HEK293T (cell line): ENCODE measurements at regions not wholly inside any gene's neighbourhood (a gene's known extent, or its start where the extent isn't known, plus 50 kb on each side); places are given as distances from the start of the nearest gene placed in this dataset.

Experiments
- CTCF ChIA-PET: fragments of 350-600 bp; formaldehyde crosslinking; extraction: SDS; loops from one replicate; lab custom pipeline; 2021; ENCODE audit warnings: antibody characterized with exemption, inconsistent platforms; lab: Yijun Ruan, JAX
- POLR2A ChIA-PET: fragments of 350-600 bp; formaldehyde crosslinking; extraction: SDS; loops from one replicate; lab custom pipeline; 2020; ENCODE audit warnings: antibody characterized with exemption, inconsistent platforms; lab: Yijun Ruan, JAX
- DNase-seq: peaks from one replicate; pipeline ENCODE4 v3.0.0; 2012; ENCODE audit warnings: mixed read lengths; ENCODE audit errors: extremely low spot score
- ARNT ChIP-seq: fragments of 450-650 bp; IDR thresholded peaks from 2 replicates; pipeline ENCODE4 v1.6.1; 2017; ENCODE audit warnings: mild to moderate bottlenecking
- BHLHE40 ChIP-seq: fragments of 450-650 bp; IDR thresholded peaks from 2 replicates; pipeline ENCODE4 v1.6.1; 2016; ENCODE audit warnings: mild to moderate bottlenecking, moderate library complexity, borderline replicate concordance
- CTBP1 ChIP-seq: fragments of 450-650 bp; IDR thresholded peaks from 2 replicates; pipeline ENCODE4 v1.6.1; 2016; ENCODE audit warnings: borderline replicate concordance
- ELF4 ChIP-seq: fragments of 450-650 bp; IDR thresholded peaks from 2 replicates; pipeline ENCODE4 v1.6.1; 2017; ENCODE audit warnings: antibody characterized with exemption
- FOXA1 ChIP-seq: fragments of 450-650 bp; IDR thresholded peaks from 2 replicates; pipeline ENCODE4 v1.6.1; 2016; ENCODE audit warnings: mild to moderate bottlenecking
- FOXK2 ChIP-seq: fragments of 450-650 bp; IDR thresholded peaks from 2 replicates; pipeline ENCODE4 v1.6.1; 2016; ENCODE audit warnings: mild to moderate bottlenecking
- FOXM1 ChIP-seq: fragments of 450-650 bp; IDR thresholded peaks from 2 replicates; pipeline ENCODE4 v1.6.1; 2017; ENCODE audit warnings: mild to moderate bottlenecking, borderline replicate concordance
- HDGF ChIP-seq: fragments of 450-650 bp; IDR thresholded peaks from 2 replicates; pipeline ENCODE4 v1.6.1; 2017; ENCODE audit warnings: antibody characterized with exemption, borderline replicate concordance
- L3MBTL2 ChIP-seq: fragments of 450-650 bp; conservative IDR thresholded peaks from 2 replicates; pipeline ENCODE4 v1.6.1; 2016; ENCODE audit warnings: mild to moderate bottlenecking
- LEF1 ChIP-seq: fragments of 450-650 bp; IDR thresholded peaks from 2 replicates; pipeline ENCODE4 v1.6.1; 2017; ENCODE audit warnings: mild to moderate bottlenecking, borderline replicate concordance
- NFRKB ChIP-seq: fragments of 450-650 bp; IDR thresholded peaks from 2 replicates; pipeline ENCODE4 v1.6.1; 2016; ENCODE audit warnings: mild to moderate bottlenecking, moderate library complexity
- PKNOX1 ChIP-seq: fragments of 450-650 bp; IDR thresholded peaks from 2 replicates; pipeline ENCODE4 v1.6.1; 2016
- SP1 ChIP-seq: fragments of 450-650 bp; IDR thresholded peaks from 2 replicates; pipeline ENCODE4 v1.6.1; 2017
- SUZ12 ChIP-seq: fragments of 450-650 bp; IDR thresholded peaks from 2 replicates; pipeline ENCODE4 v1.6.1; 2016; ENCODE audit warnings: mild to moderate bottlenecking
- TARDBP ChIP-seq: fragments of 450-650 bp; IDR thresholded peaks from 2 replicates; pipeline ENCODE4 v1.6.1; 2016
- ZNF384 ChIP-seq: fragments of 450-650 bp; IDR thresholded peaks from 2 replicates; pipeline ENCODE4 v1.6.1; 2016

GRCh38 chr2:190791347-190791975 is 89.2 kb upstream of the GLS start:
- DNase-seq = no peak
- TF ChIP-seq HDGF = no peak
- no peak for TF ChIP-seq FOXK2
- no peak for TF ChIP-seq SUZ12
- TF ChIP-seq SP1 = no peak
- TF ChIP-seq NFRKB = no peak
- ChIA-PET POLR2A (interaction anchor here (1.1 kb wide), 1 partner anchor 9 kb away, joined by 3 read pairs; no protein-coding TSS in a partner anchor), CTCF (interaction anchor here (1.7 kb wide), 1 partner anchor 10 kb away, joined by 3 read pairs; no protein-coding TSS in a partner anchor)

GRCh38 chr2:190791976-190792575 is 88.5 kb upstream of the GLS start:
- ChIA-PET POLR2A (interaction anchor here (0.5 kb wide), 1 partner anchor 1001 kb away, joined by 4 read pairs; no protein-coding TSS in a partner anchor), CTCF (interaction anchor here (1.7 kb wide), 1 partner anchor 9 kb away, joined by 3 read pairs; no protein-coding TSS in a partner anchor)
- no peak for DNase-seq
- TF ChIP-seq ARNT (no peak), L3MBTL2 (no peak)

- CTCF ChIA-PET = interaction anchor here (0.6 to 1.7 kb wide), 4 partner anchors 8 to 831 kb away, joined by 3 to 7 read pairs (median 3); no protein-coding TSS in a partner anchor
- POLR2A ChIA-PET = no interaction called here
- no peak for DNase-seq
- no peak for TF ChIP-seq LEF1
- no peak for TF ChIP-seq TARDBP
- no peak for TF ChIP-seq NFRKB
- TF ChIP-seq ELF4 = no peak
- TF ChIP-seq FOXA1 = no peak
- no peak for TF ChIP-seq HDGF
- TF ChIP-seq ARNT = no peak
- no peak for TF ChIP-seq BHLHE40
- TF ChIP-seq SUZ12 = no peak
These were observed 87.4 kb upstream of the GLS start for GRCh38 chr2:190792956-190793888.

- ChIA-PET POLR2A (no interaction called here), CTCF (no interaction called here)
- DNase-seq = no peak
- TF ChIP-seq SUZ12 (no peak), ZNF384 (no peak), FOXK2 (no peak), L3MBTL2 (no peak), ARNT (no peak), FOXM1 (no peak), ELF4 (no peak), BHLHE40 (no peak), PKNOX1 (no peak), LEF1 (no peak), SP1 (no peak), NFRKB (no peak), HDGF (no peak), TARDBP (no peak), FOXA1 (no peak), CTBP1 (no peak)
These were observed 86.2 kb upstream of the GLS start for GRCh38 chr2:190794377-190794776.

GRCh38 chr2:190794790-190795189 is 85.8 kb upstream of the GLS start:
- no peak for TF ChIP-seq L3MBTL2
- TF ChIP-seq HDGF = no peak
- no peak for TF ChIP-seq FOXA1
- TF ChIP-seq ARNT = no peak
- TF ChIP-seq PKNOX1 = no peak
- no peak for TF ChIP-seq ZNF384
- TF ChIP-seq NFRKB = no peak
- TF ChIP-seq LEF1 = no peak
- TF ChIP-seq SUZ12 = no peak
- no peak for TF ChIP-seq CTBP1
- TF ChIP-seq FOXK2 = no peak
- TF ChIP-seq TARDBP = no peak
- TF ChIP-seq BHLHE40 = no peak
- TF ChIP-seq FOXM1 = no peak
- TF ChIP-seq SP1 = no peak
- no peak for TF ChIP-seq ELF4
- CTCF ChIA-PET = no interaction called here
- POLR2A ChIA-PET = no interaction called here
- DNase-seq = no peak

- ChIA-PET POLR2A (no interaction called here), CTCF (interaction anchor here (0.7 kb wide), 1 partner anchor 394 kb away, joined by 3 read pairs; no protein-coding TSS in a partner anchor)
- TF ChIP-seq ELF4 (no peak), NFRKB (no peak), SP1 (no peak), FOXM1 (no peak), ARNT (no peak)
- no peak for DNase-seq
These were observed 84.9 kb upstream of the GLS start for GRCh38 chr2:190795686-190796085.
